ENCODE measurements at regions not wholly inside any gene's neighbourhood (a gene's known extent, or its start where the extent isn't known, plus 50 kb on each side); places are given as distances from the start of the nearest gene placed in this dataset.
A peak's percentile ranks its signal among the peaks of the same experiment; 100 is the strongest.

DNA sequence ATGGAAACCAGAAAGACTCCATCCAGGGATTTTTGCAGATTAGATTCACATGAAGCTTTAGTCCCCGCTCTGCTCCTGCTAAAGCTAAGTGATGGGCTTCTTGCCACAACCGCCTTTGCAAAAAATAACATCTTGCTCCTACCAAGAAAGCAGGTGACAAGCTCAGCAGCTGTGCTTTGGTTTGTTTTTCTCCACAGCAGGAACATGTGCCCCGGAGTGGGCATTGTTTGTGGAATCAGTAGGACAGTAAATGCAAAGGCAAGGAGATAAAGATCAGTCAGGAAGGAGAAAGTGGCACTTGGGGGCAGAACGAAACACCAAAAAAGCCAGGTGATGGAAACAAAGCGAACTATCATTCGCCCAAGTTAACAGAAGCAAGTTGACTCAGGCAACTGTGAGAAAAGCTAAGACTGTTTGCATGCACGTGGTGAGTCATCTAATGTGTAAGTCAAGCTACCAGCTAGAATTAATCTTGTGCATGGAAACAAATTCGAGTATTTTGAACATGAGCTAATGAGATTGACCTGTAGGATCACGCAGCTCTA is 165.5 kb upstream of the PLXNC1 start:
- Histone ChIP-seq H3K9me1 (ENCODE audit: control insufficient read depth, insufficient read depth, low read length) (no peaks in the 10 kb centered on the region), H4K20me1 (replicated peaks; ENCODE audit: control insufficient read depth, insufficient read depth, low read length) (no peaks in the 10 kb centered on the region), H2AFZ (ENCODE audit: low read depth, low read length) (no peak overlapping the region), H3K4me2 (ENCODE audit: insufficient read depth, low read length) (no peak overlapping the region; the same call in 1 of the 2 replicates), H3K4me3 (no peak overlapping the region), H3K27ac (ENCODE audit: extremely low read depth, low read depth, low read length) (no peak overlapping the region), H3K9me3 (replicated peaks; ENCODE audit: control insufficient read depth, insufficient read depth, low read depth, low read length) (no peaks in the 10 kb centered on the region), H3K79me2 (ENCODE audit: control insufficient read depth, insufficient read depth, low read length) (no peaks in the 10 kb centered on the region), H3K9ac (ENCODE audit: insufficient read depth in 1 of 2, low read depth in 2 of 2, low read length in 2 of 2) (no peak overlapping the region), H3K27me3 (ENCODE audit: control insufficient read depth in 2 of 2, insufficient read depth in 2 of 2, low read length in 2 of 2) (no peaks in the 10 kb centered on the region), H3K36me3 (ENCODE audit: control insufficient read depth, insufficient read depth, low read length) (no peaks in the 10 kb centered on the region), H3K4me1 (replicated peaks in 1 of 2; ENCODE audit: control insufficient read depth in 2 of 2, insufficient read depth in 2 of 2, low read length in 2 of 2) (peaks cover 0 to 8% of the 10 kb centered on the region in 2 experiments; a peak in 2 of 5 replicates)
- intact Hi-C loops (cut with micrococcal nuclease), result no loop called here
- in situ Hi-C loops (cut with MboI), result no loop called here
- POLR2A ChIA-PET, result interaction anchor here (0.7 kb wide), 1 partner anchor 12 kb away, joined by 3 read pairs; no protein-coding TSS in a partner anchor
- WGBS (ENCODE audit: insufficient coverage, low coverage, missing lambda C conversion rate), result 28% methylated on average over 9 of the region's 9 CpGs
- ATAC-seq (no peak), DNase-seq (ENCODE audit: extremely low read depth in 1 of 4, low spot score in 3 of 4) (peak in 1 of 4 experiments; percentile 13), FAIRE-seq (peak; percentile 23)
- CTCF ChIA-PET (ENCODE audit: low intra/inter-chr PET ratio), result no interaction called here
- no TSS peak for BruUV-seq (replicated peaks)
- TF ChIP-seq FOSL1 (tag; conservative IDR thresholded peaks at IDR 0.05) (peak; percentile 78), E2F4 (CRISPR knock-in tag; IDR thresholded peaks at IDR 0.05; ENCODE audit: low read depth) (no peak), ADNP (tag; IDR thresholded peaks at IDR 0.05) (no peak), RNF2 (IDR thresholded peaks at IDR 0.05) (no peak), ZNF263 (CRISPR knock-in tag; IDR thresholded peaks at IDR 0.05; ENCODE audit: borderline replicate concordance) (no peak), HMBOX1 (IDR thresholded peaks at IDR 0.05) (0 out of 2 replicates have a peak, but pooled peaks have one; percentile 20), ZBTB5 (IDR thresholded peaks at IDR 0.05) (no peak), HCFC1 (IDR thresholded peaks at IDR 0.05; ENCODE audit: low read depth, low read length) (no peak), JUN (IDR thresholded peaks at IDR 0.05; ENCODE audit: borderline replicate concordance, low read depth, low read length) (peak; percentile 37; the same call in 1 of the 2 replicates), JUN (CRISPR knock-in tag; IDR thresholded peaks at IDR 0.05; ENCODE audit: borderline replicate concordance) (no peak), MAFG (tag; conservative IDR thresholded peaks at IDR 0.05) (no peak), ZKSCAN1 (IDR thresholded peaks at IDR 0.05; ENCODE audit: low read depth, low read length) (no peak), SREBF2 (CRISPR knock-in tag; IDR thresholded peaks at IDR 0.05) (no peak), RBFOX2 (IDR thresholded peaks at IDR 0.05; ENCODE audit: low read depth, low read length) (no peak)
- TF ChIP-seq, protein P1, sequence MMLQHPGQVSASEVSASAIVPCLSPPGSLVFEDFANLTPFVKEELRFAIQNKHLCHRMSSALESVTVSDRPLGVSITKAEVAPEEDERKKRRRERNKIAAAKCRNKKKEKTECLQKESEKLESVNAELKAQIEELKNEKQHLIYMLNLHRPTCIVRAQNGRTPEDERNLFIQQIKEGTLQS (IDR thresholded peaks at IDR 0.05), result peak; percentile 66
- TF ChIP-seq, protein P1 (CRISPR knock-in tag; conservative IDR thresholded peaks at IDR 0.05), result no peak

Measured in K562 (cell line).